NCI-H82 treated with DMSO at 0.1 percent for 48 hours (cell line): ENCODE measurements at regions not wholly inside any gene's neighbourhood (a gene's known extent, or its start where the extent isn't known, plus 50 kb on each side); places are given as distances from the start of the nearest gene placed in this dataset.
A peak's percentile ranks its signal among the peaks of the same experiment; 100 is the strongest.

Experiments used
- DNase-seq: peaks from one replicate; lab custom pipeline; 2025; ENCODE audit not compliant: unreplicated experiment; lab: John Stamatoyannopoulos, UW

GRCh38 chr5:173826086-173826427, 62.1 kb upstream of the CPEB4 start:
- no peak for DNase-seq

DNA sequence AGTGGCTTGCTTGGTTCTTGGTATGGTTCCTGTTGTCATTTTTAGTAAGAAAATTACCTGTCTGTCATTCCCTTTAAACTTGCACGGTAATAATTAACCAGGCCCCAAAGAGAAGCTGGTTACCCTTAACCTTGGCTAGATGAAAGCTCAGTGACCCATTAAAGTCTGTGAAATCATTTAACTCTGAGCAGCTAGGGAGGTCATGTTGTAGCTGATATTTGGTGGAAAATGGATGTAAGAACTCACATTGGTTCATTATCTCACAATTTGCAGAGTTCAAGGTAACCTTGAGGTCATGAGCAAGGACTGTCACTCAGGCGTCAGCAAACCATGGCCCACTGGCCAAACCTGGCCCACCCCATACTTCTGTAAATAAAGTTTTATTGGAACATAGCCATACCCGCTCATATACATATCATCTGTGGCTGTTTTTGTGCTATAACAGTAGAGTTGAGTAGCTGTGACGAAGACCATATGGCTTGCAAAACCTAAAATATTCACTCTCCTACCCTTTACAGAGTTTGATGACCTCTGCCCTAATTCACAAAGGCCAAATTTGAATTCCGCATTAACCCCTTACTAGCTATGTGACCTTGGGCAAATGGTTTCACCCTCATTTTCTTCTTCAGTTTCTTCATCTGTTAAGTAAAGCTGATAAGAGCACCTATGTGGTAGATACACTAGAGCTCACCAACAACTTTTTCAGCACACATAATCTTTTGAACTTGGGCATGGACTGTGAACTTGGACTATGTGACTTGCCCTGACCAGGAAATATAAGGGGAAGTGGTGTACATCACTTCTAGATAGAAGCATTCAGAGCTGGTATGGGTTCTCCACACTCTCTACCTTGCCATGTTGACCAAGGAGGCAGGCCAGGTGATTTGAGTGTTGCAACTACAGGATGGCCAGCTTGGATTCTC, 61.5 kb upstream of the CPEB4 start:
- DNase-seq: no peak

- no peak for DNase-seq
Measured at GRCh38 chr5:173828952-173829351, 59.2 kb upstream of the CPEB4 start.

- DNase-seq: no peak
Measured at GRCh38 chr5:173829826-173830225, 58.3 kb upstream of the CPEB4 start.

GRCh38 chr5:173830421-173830820, 57.7 kb upstream of the CPEB4 start:
- DNase-seq: no peak

- DNase-seq: peak; percentile 62
Measured at GRCh38 chr5:173831196-173831914, 56.8 kb upstream of the CPEB4 start.

GRCh38 chr5:173832386-173832785, 55.8 kb upstream of the CPEB4 start:
- no peak for DNase-seq

DNA sequence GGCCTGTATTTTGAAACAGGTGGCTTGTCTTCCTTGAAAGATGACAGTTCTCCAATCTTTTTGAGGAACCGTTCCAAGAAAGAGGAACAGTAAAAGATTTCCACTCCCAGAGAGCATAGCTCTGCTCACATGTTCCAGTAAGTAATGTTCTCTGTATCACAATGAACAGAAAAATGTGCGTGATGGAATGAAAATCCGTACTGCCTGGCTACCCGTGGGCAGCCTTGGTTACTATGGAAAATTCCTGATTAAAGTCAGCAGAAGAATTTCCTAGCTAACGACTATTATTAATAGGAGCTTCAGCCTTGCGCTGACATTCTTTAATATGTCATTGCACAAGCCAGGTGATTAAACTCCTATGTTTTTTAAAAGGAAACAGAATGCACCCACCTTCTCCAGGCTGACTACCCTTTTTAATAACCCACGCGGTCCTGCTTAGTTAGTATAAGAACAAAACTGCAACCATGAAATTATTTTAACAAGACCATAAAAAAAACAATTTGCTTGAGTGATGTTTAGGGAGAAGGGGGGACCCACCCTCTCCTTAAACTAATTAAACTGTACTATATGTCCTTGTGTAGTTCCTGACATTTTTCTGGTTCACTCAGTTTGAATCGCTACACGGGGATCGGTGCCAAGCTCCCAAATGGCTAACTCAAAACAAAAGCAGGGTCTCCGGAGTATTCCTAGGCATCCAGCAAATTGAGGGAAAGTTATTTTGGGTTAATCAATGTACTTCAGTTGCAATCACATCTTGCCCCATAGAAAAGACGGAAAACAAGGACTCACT, 54.8 kb upstream of the CPEB4 start:
- DNase-seq: no peak

DNA sequence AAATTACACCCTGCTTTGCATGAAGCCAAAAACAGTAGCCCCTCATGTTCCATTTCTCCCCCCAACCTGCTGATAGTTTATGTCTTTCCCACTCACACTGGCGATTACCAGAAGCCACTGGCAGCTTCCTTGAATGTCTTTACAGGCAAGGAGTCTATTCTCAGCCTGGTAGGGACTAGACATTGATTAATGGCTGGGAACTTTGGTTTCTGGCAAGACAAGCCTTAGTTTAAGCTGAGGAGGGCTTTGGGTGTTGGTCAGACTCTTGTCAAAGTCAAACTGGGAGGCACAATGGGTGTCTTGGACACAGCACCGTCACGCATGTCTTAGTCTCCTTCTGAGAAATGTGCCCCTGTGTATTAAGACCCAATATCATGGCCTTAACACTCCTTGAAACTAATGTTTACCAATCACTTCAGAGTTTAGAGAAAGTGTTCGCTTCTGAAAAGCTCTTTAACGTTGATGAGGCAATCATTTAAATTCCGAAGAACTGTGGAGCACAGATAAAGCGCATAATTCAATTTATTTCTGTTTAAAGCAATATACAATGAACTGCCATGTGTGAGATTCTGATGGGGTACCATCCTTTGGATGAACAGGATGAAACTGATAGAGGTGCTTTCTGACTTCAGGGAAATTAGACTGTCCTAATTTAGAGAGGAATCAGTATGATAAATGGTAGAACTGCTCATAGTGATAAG, 53.9 kb upstream of the CPEB4 start:
- DNase-seq: no peak

GRCh38 chr5:173835131-173835530, 53.0 kb upstream of the CPEB4 start:
- no peak for DNase-seq

DNA sequence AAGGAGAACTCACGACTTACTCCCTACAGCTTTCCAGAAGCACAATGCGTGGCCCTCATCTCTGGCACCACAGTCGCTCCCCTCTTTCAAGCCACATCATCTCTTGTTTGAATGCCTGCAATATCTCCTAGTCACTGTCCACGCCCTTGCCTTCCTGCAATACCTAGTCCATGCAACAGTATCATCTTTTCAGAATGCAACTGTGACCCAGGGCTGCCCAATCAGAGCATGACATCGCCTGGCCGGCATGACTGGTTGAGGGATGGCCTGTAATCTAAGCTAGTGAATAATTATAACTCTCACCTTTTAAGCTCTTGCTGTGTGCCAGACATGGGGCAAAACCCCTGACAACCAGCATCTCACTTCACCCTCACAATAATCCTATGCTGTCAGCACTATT, 52.5 kb upstream of the CPEB4 start:
- DNase-seq: no peak

DNA sequence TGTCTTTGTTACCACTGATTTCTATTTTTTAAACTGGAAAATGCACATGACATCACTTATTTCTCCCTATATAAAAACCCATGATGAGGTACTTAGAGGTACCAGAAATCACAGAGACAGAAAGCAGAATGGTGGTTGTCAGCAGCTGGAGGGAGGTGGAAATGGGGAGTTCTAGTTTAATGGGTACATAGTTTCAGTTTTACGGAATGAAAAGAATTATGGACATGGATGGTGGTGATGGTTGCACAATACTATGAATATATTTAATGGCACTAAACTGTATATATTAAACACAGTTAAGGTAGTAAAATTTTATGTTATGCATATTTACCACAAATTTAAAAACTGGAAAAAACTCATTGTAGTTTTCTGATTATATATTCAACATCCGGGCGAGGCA, 50.5 kb upstream of the CPEB4 start:
- DNase-seq: no peak
